ENCODE measurements at regions not wholly inside any gene's neighbourhood (a gene's known extent, or its start where the extent isn't known, plus 50 kb on each side); places are given as distances from the start of the nearest gene placed in this dataset.

DNA sequence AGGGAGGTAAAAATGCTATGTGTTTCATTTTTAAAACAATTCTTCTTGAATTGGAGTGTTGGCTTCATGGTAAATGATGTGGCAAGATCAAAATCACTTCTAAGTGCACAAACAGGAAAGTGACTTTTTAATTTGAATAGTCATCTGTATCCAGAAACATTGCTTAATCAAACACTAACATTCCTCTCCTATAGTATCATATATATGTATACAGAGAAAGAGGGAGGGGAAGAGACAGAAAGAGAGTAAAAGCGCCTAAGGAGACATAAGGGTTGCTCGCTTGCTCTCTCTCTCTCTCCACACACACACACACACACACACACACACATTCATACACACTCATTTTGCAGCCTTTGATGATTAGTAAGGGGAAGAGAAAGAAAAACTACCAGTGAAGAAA is 95.4 kb upstream of the PRDM9 start:
- TF ChIP-seq, protein P1, sequence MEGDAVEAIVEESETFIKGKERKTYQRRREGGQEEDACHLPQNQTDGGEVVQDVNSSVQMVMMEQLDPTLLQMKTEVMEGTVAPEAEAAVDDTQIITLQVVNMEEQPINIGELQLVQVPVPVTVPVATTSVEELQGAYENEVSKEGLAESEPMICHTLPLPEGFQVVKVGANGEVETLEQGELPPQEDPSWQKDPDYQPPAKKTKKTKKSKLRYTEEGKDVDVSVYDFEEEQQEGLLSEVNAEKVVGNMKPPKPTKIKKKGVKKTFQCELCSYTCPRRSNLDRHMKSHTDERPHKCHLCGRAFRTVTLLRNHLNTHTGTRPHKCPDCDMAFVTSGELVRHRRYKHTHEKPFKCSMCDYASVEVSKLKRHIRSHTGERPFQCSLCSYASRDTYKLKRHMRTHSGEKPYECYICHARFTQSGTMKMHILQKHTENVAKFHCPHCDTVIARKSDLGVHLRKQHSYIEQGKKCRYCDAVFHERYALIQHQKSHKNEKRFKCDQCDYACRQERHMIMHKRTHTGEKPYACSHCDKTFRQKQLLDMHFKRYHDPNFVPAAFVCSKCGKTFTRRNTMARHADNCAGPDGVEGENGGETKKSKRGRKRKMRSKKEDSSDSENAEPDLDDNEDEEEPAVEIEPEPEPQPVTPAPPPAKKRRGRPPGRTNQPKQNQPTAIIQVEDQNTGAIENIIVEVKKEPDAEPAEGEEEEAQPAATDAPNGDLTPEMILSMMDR (IDR thresholded peaks at IDR 0.05; ENCODE audit: insufficient read depth, low read length, poor library complexity, severe bottlenecking), result no peak
- TF ChIP-seq EZH2phosphoT487 (conservative IDR thresholded peaks at IDR 0.05; ENCODE audit: low read length), result no peak

All from SU-DHL-6 (cell line).